NB4 (cell line): ENCODE measurements at regions not wholly inside any gene's neighbourhood (a gene's known extent, or its start where the extent isn't known, plus 50 kb on each side); places are given as distances from the start of the nearest gene placed in this dataset.

ENCODE experiments used
- CTCF ChIP-seq: IDR thresholded peaks from one replicate; pipeline ENCODE4 v1.5.1; 2012; ENCODE audit warnings: low read depth, low read length
- MYC ChIP-seq: IDR thresholded peaks from 2 replicates; pipeline ENCODE4 v1.6.1; 2011; ENCODE audit warnings: low read depth, low read length
- POLR2A ChIP-seq: IDR thresholded peaks from 2 replicates; pipeline ENCODE4 v1.6.1; 2011; ENCODE audit warnings: mild to moderate bottlenecking; ENCODE audit not compliant: insufficient read length; ENCODE audit errors: extremely low read depth

GRCh38 chr5:121667292-121667691 is 184.4 kb upstream of the FTMT start:
- TF ChIP-seq CTCF (no peak), MYC (no peak), POLR2A (no peak)
